Heart left ventricle (tissue), 13 donors: ENCODE measurements at regions not wholly inside any gene's neighbourhood (a gene's known extent, or its start where the extent isn't known, plus 50 kb on each side); places are given as distances from the start of the nearest gene placed in this dataset.

Experiments
- CTCF ChIP-seq, 12 donors: fragments of 200-600 bp; sonication (generic) in 4 of 12; IDR thresholded peaks; one replicate each; pipeline versions ENCODE4 v1.5.0 to v1.8.0; 2018 to 2022; ENCODE audit warnings: antibody characterized with exemption in 12 of 12, mild to moderate bottlenecking in 5 of 12
- POLR2A ChIP-seq, 2 donors: fragments of 450-650 bp; IDR thresholded peaks; one replicate each; pipeline ENCODE4 v1.6.1; 2017; ENCODE audit warnings: antibody characterized with exemption in 2 of 2, mild to moderate bottlenecking in 2 of 2, moderate library complexity in 2 of 2
- donor health status: ischemic (EF 13 %, LVEDD 7.1; RV severe dilation, severe dysfunction).
- donor health status: DM: no; HTN: yes; CAD: no.
- donor health status: DM: no; HTN: no; CAD: no.
- donor health status: ischemic (EF 25% LVEDD 6.9; RV normal size, moderate dysfunction).
- donor health status: ischemic (EF 25% LVEDD 5.7; RV mildly dilated, moderate dysfunction).
- donor health status: ischemic (EF 35%, LVEDD 5.7; RV mildly dilated, moderate dysfunction).
- donor health status: nonischemic (EF 11% LVEDD 7.7; RV severe dilation, severe dysfunction).
- donor health status: DM: yes; HTN: yes; CAD: no.
- donor health status: PGD.
- donor health status: ischemic (EF 29% LVEDD 5.4; RV normal size, mild dysfunction).
- donor health status: nonischemic (EF 23%, LVEDD 6.1; RV moderate dilation, normal function).

- TF ChIP-seq POLR2A (IDR thresholded peaks at IDR 0.05) (no peak), CTCF (IDR thresholded peaks at IDR 0.05) (no peak)
Observed at GRCh38 chr12:46112364-46112763, 122.0 kb upstream of the SCAF11 start.
